ENCODE measurements at regions not wholly inside any gene's neighbourhood (a gene's known extent, or its start where the extent isn't known, plus 50 kb on each side); places are given as distances from the start of the nearest gene placed in this dataset.
"Not testable (repeated sequence)": the region's sequence is repeated elsewhere in the genome, so short reads cannot be mapped to it uniquely, and the experiment has no call there.

GRCh38 chr20:30712861-30713260, 544.6 kb upstream of the DEFB115 start:
- DNase-seq; H3K9me3 Mint-ChIP-seq (ENCODE audit: low read depth); H3K27me3 Mint-ChIP-seq; H3K27ac Mint-ChIP-seq; H3K4me1 Mint-ChIP-seq; CTCF ChIA-PET; H3K36me3 Mint-ChIP-seq; H3K4me3 Mint-ChIP-seq; ATAC-seq: not testable (repeated sequence)

GRCh38 chr20:30719415-30720199, 537.9 kb upstream of the DEFB115 start:
- CTCF ChIA-PET; H3K4me1 Mint-ChIP-seq; H3K9me3 Mint-ChIP-seq (ENCODE audit: low read depth); H3K36me3 Mint-ChIP-seq; H3K27me3 Mint-ChIP-seq; H3K4me3 Mint-ChIP-seq; H3K27ac Mint-ChIP-seq; ATAC-seq; DNase-seq: not testable (repeated sequence)

GRCh38 chr20:30723511-30723910, 534.0 kb upstream of the DEFB115 start:
- peak overlapping the region; percentile 85 for H3K27ac Mint-ChIP-seq
- CTCF ChIA-PET; H3K27me3 Mint-ChIP-seq; DNase-seq; ATAC-seq; H3K36me3 Mint-ChIP-seq; H3K4me1 Mint-ChIP-seq; H3K9me3 Mint-ChIP-seq (ENCODE audit: low read depth): not testable (repeated sequence)
- peak overlapping the region; percentile 81 for H3K4me3 Mint-ChIP-seq

- H3K4me3 Mint-ChIP-seq, result peak overlapping the region; percentile 81
- H3K27ac Mint-ChIP-seq, result peak overlapping the region; percentile 85
- ATAC-seq; H3K36me3 Mint-ChIP-seq; H3K4me1 Mint-ChIP-seq; H3K27me3 Mint-ChIP-seq; H3K9me3 Mint-ChIP-seq (ENCODE audit: low read depth); CTCF ChIA-PET: not testable (repeated sequence)
- DNase-seq, result peak; percentile 66
Observed at GRCh38 chr20:30723934-30724687, 533.4 kb upstream of the DEFB115 start.

- H3K27me3 Mint-ChIP-seq; ATAC-seq; H3K4me3 Mint-ChIP-seq; H3K36me3 Mint-ChIP-seq; H3K4me1 Mint-ChIP-seq; H3K27ac Mint-ChIP-seq; H3K9me3 Mint-ChIP-seq (ENCODE audit: low read depth); CTCF ChIA-PET; DNase-seq: not testable (repeated sequence)
Observed at GRCh38 chr20:30724688-30725074, 532.8 kb upstream of the DEFB115 start.

- CTCF ChIA-PET; H3K27me3 Mint-ChIP-seq; H3K36me3 Mint-ChIP-seq; H3K9me3 Mint-ChIP-seq (ENCODE audit: low read depth); DNase-seq; H3K4me3 Mint-ChIP-seq; H3K27ac Mint-ChIP-seq; ATAC-seq; H3K4me1 Mint-ChIP-seq: not testable (repeated sequence)
Observed at GRCh38 chr20:30725188-30725587, 532.3 kb upstream of the DEFB115 start.

- H3K27me3 Mint-ChIP-seq; H3K9me3 Mint-ChIP-seq (ENCODE audit: low read depth); H3K4me1 Mint-ChIP-seq; H3K4me3 Mint-ChIP-seq; CTCF ChIA-PET; DNase-seq; H3K36me3 Mint-ChIP-seq; H3K27ac Mint-ChIP-seq; ATAC-seq: not testable (repeated sequence)
Observed at GRCh38 chr20:30728271-30728885, 529.1 kb upstream of the DEFB115 start.
